OCI-LY1 (cell line): ENCODE measurements at regions not wholly inside any gene's neighbourhood (a gene's known extent, or its start where the extent isn't known, plus 50 kb on each side); places are given as distances from the start of the nearest gene placed in this dataset.

Experiments used
- EZH2 ChIP-seq: fragments of 200-600 bp; sonication (generic), shearing (Covaris generic); IDR thresholded peaks from 2 replicates; pipeline ENCODE4 v1.8.0; 2017; ENCODE audit warnings: borderline replicate concordance, mixed run types, mild to moderate bottlenecking, antibody characterized with exemption, low read length, moderate library complexity, mixed read lengths
- TF ChIP-seq, protein P1 (sequence below): fragments of 200-600 bp; sonication (generic), shearing (Covaris generic); IDR thresholded peaks from 2 replicates; pipeline ENCODE4 v1.5.1; 2017; ENCODE audit warnings: mild to moderate bottlenecking, antibody characterized with exemption, low read length, moderate library complexity, mixed read lengths

DNA sequence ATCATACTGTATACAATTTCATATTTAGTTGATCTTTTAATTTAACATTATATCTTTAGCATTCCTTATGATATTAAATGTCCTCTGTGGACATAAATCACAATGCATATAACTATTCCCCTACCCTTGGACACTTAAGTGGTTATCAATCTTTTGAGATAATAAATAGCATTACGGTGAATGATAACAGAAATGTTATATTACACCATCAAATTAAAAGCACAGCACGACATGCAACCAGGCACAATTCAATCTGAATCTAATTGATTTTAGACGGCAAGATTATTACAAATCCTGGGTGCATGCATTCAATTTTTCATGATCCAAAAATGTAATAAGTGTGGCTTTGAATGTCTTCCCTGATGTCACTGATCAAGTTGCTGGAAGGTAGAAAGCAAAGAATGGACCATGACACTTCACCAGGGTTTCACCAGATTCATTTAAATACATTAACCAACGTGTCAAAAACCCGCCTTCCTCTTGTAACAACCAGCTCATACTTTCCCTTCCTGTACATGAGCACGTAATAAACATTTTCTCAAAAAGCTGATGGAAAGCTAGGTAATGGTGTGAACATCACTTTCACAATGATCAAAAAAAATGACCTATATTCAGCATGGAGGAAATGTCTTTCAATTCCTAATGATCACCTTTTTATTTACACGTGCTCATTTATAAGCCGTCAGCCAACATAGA is 513.7 kb upstream of the ID2 start:
- TF ChIP-seq EZH2, result no peak
- TF ChIP-seq, protein P1, sequence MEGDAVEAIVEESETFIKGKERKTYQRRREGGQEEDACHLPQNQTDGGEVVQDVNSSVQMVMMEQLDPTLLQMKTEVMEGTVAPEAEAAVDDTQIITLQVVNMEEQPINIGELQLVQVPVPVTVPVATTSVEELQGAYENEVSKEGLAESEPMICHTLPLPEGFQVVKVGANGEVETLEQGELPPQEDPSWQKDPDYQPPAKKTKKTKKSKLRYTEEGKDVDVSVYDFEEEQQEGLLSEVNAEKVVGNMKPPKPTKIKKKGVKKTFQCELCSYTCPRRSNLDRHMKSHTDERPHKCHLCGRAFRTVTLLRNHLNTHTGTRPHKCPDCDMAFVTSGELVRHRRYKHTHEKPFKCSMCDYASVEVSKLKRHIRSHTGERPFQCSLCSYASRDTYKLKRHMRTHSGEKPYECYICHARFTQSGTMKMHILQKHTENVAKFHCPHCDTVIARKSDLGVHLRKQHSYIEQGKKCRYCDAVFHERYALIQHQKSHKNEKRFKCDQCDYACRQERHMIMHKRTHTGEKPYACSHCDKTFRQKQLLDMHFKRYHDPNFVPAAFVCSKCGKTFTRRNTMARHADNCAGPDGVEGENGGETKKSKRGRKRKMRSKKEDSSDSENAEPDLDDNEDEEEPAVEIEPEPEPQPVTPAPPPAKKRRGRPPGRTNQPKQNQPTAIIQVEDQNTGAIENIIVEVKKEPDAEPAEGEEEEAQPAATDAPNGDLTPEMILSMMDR, result no peak
